GM23248 (cell line): ENCODE measurements at regions not wholly inside any gene's neighbourhood (a gene's known extent, or its start where the extent isn't known, plus 50 kb on each side); places are given as distances from the start of the nearest gene placed in this dataset.

ENCODE experiments used
- DNase-seq: peaks from one replicate; pipeline ENCODE4 v3.0.0-alpha.2; 2015
- H2AFZ ChIP-seq: fragments of 200-600 bp; sonication (generic); 2 replicates; pipeline ENCODE4 v1.6.1; 2016; ENCODE audit warnings: antibody characterized with exemption
- H3F3A ChIP-seq: fragments of 200-600 bp; sonication (generic); 2 replicates; pipeline ENCODE4 v1.6.1; 2016; ENCODE audit warnings: mild to moderate bottlenecking, antibody characterized with exemption, mixed run types; ENCODE audit not compliant: insufficient read depth
- H3K27ac ChIP-seq: fragments of 200-600 bp; sonication (generic); 2 replicates; pipeline ENCODE4 v1.5.1; 2016; ENCODE audit warnings: mild to moderate bottlenecking
- H3K27me3 ChIP-seq: fragments of 200-600 bp; sonication (generic); replicated peaks from 2 replicates; pipeline ENCODE4 v1.6.1; 2016; ENCODE audit warnings: mild to moderate bottlenecking; ENCODE audit not compliant: insufficient read depth
- H3K36me3 ChIP-seq: fragments of 200-600 bp; sonication (generic); 2 replicates; pipeline ENCODE4 v1.6.1; 2016; ENCODE audit warnings: low read depth, mild to moderate bottlenecking
- H3K4me1 ChIP-seq: fragments of 200-600 bp; sonication (generic); 2 replicates; pipeline ENCODE4 v1.6.1; 2016; ENCODE audit warnings: mild to moderate bottlenecking; ENCODE audit not compliant: insufficient read depth
- H3K4me2 ChIP-seq: fragments of 200-600 bp; sonication (generic); one replicate; pipeline ENCODE4 v1.6.1; 2016; ENCODE audit warnings: mild to moderate bottlenecking; ENCODE audit not compliant: unreplicated experiment
- H3K4me3 ChIP-seq: fragments of 200-600 bp; sonication (generic); 2 replicates; pipeline ENCODE4 v1.5.1; 2016; ENCODE audit warnings: mild to moderate bottlenecking
- H3K79me2 ChIP-seq: fragments of 200-600 bp; sonication (generic); 2 replicates; pipeline ENCODE4 v1.6.1; 2016; ENCODE audit warnings: mild to moderate bottlenecking; ENCODE audit not compliant: insufficient read depth
- H3K9ac ChIP-seq: fragments of 200-600 bp; sonication (generic); 2 replicates; pipeline ENCODE4 v1.6.1; 2016; ENCODE audit warnings: mild to moderate bottlenecking
- H3K9me2 ChIP-seq: fragments of 200-600 bp; sonication (generic); 2 replicates; pipeline ENCODE4 v1.6.1; 2016; ENCODE audit warnings: mixed run types, mild to moderate bottlenecking, moderate library complexity; ENCODE audit not compliant: insufficient read depth
- H3K9me3 ChIP-seq: fragments of 200-600 bp; sonication (generic); one replicate; pipeline ENCODE4 v1.6.1; 2017; ENCODE audit warnings: low read depth
- H4K20me1 ChIP-seq: fragments of 200-600 bp; sonication (generic); 2 replicates; pipeline ENCODE4 v1.6.0; 2016; ENCODE audit not compliant: insufficient read depth
- EZH2 ChIP-seq: fragments of 200-600 bp; sonication (generic); IDR thresholded peaks from 2 replicates; pipeline ENCODE4 v1.6.1; 2018; ENCODE audit warnings: antibody characterized with exemption, mild to moderate bottlenecking; ENCODE audit not compliant: insufficient read depth, poor library complexity, severe bottlenecking
- EZH2phosphoT487 ChIP-seq: fragments of 200-600 bp; sonication (generic); IDR thresholded peaks from 2 replicates; pipeline ENCODE4 v1.6.1; 2018; ENCODE audit warnings: antibody characterized with exemption, moderate library complexity, mild to moderate bottlenecking, low read depth; ENCODE audit not compliant: insufficient read depth
- WGBS, 2 experiments: methylation state at CpG; one replicate each; pipeline ENCODE4 v1.1.6; 2015 to 2017; ENCODE audit warnings: low lambda C conversion rate in 2 of 2, low coverage in 1 of 2; ENCODE audit errors: missing lambda C conversion rate in 2 of 2; 5-methylcytosine and 5-hydroxymethylcytosine counted together
- in situ Hi-C: fragments of 300-500 bp; cut with MboI; formaldehyde crosslinking; loops from 2 replicates; pipeline ENCODE4 v1.15.0; 2020

- Histone ChIP-seq H3K27me3 (no peaks in the 10 kb centered on the region), H3K36me3 (no peaks in the 10 kb centered on the region), H3K4me2 (no peak overlapping the region), H4K20me1 (no peaks in the 10 kb centered on the region), H3K9ac (no peak overlapping the region), H3K79me2 (no peaks in the 10 kb centered on the region), H3K9me2 (no peaks in the 10 kb centered on the region), H2AFZ (no peak overlapping the region), H3F3A (peaks cover 15% of the 10 kb centered on the region), H3K4me3 (no peak overlapping the region), H3K9me3 (no peaks in the 10 kb centered on the region), H3K4me1 (peaks cover 34% of the 10 kb centered on the region), H3K27ac (no peak overlapping the region)
- 96 to 98% methylated on average over 2 of the region's 2 CpGs for WGBS, 2 experiments
- in situ Hi-C loops = no loop called here
- DNase-seq = no peak
- TF ChIP-seq EZH2 = no peak
These were observed 432.6 kb downstream of the DTWD2 start for GRCh38 chr5:118555727-118556126.

DNA sequence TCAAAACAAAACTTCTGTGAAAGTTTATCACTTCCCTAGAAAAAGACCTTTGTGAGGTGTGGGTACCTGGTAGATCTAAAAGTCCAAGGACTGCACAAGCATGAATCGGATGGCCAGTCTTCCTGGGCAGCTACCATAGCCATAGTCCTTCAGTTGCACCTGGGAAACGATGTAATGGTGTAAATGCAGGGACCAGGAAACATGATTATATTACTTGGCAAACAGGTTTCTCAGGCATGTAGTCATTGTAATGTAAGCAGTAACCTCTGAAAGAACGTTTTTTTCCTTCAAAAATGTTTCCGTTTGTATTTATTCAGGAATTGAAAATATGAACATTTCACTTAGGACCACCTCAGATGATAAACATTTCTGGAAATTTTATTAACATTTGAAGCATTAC lies 433.4 kb downstream of the DTWD2 start:
- Histone ChIP-seq H2AFZ (no peak overlapping the region), H3K9me3 (no peaks in the 10 kb centered on the region), H3K27me3 (no peaks in the 10 kb centered on the region), H4K20me1 (no peaks in the 10 kb centered on the region), H3K4me2 (no peak overlapping the region), H3F3A (peaks cover 18% of the 10 kb centered on the region), H3K27ac (no peak overlapping the region), H3K4me1 (peaks cover 41% of the 10 kb centered on the region), H3K4me3 (no peak overlapping the region), H3K79me2 (no peaks in the 10 kb centered on the region), H3K9ac (no peak overlapping the region), H3K36me3 (no peaks in the 10 kb centered on the region), H3K9me2 (no peaks in the 10 kb centered on the region)
- in situ Hi-C loops = no loop called here
- DNase-seq = no peak
- TF ChIP-seq EZH2 = no peak
- no peak for TF ChIP-seq EZH2phosphoT487
- 92 to 94% methylated on average over 4 of the region's 4 CpGs for WGBS, 2 experiments

- TF ChIP-seq EZH2phosphoT487 (no peak), EZH2 (no peak)
- Histone ChIP-seq H3K36me3 (no peaks in the 10 kb centered on the region), H3K9ac (no peak overlapping the region), H3K27ac (peak overlapping the region; percentile 59), H3K4me1 (peaks cover 49% of the 10 kb centered on the region), H2AFZ (no peak overlapping the region), H3K9me3 (no peaks in the 10 kb centered on the region), H3K4me2 (peak overlapping the region; percentile 63), H3K9me2 (no peaks in the 10 kb centered on the region), H3K27me3 (no peaks in the 10 kb centered on the region), H3F3A (peaks cover 25% of the 10 kb centered on the region), H3K4me3 (0 out of 2 replicates have a peak overlapping the region, but pooled peaks have one; percentile 31), H4K20me1 (no peaks in the 10 kb centered on the region), H3K79me2 (no peaks in the 10 kb centered on the region)
- in situ Hi-C loops = no loop called here
- DNase-seq = no peak
- WGBS, 2 experiments = 93 to 98% methylated on average over 2 of the region's 2 CpGs
These were observed 434.1 kb downstream of the DTWD2 start for GRCh38 chr5:118554241-118554640.

DNA sequence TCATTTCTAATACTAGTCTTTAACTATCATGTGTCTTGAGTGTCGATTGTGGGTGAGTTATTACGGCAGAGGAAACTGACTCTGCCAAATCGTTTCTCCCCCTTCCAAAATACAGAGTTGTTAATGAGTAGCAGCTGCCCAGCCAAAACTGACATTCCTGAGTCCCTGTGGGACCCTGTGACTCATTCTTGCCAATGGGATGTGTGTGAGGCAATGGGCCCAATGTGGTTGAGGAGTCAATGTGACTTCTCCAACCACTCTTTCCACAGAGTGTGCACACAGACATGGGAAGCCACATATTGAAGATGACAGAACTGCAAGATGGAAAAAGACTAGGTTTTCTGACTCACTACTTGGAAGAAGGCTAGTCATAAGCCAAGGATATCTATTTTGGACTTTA lies 434.7 kb downstream of the DTWD2 start:
- peaks cover 31% of the 10 kb centered on the region for H3F3A ChIP-seq
- no peaks in the 10 kb centered on the region for H4K20me1 ChIP-seq
- H3K4me1 ChIP-seq = peaks cover 49% of the 10 kb centered on the region
- H3K9me3 ChIP-seq = no peaks in the 10 kb centered on the region
- H3K4me2 ChIP-seq = peak overlapping the region; percentile 63
- no peak overlapping the region for H2AFZ ChIP-seq
- peak overlapping the region; percentile 38 for H3K4me3 ChIP-seq
- in situ Hi-C loops = no loop called here
- peak; percentile 99 for DNase-seq
- H3K27ac ChIP-seq = peak overlapping the region; percentile 59
- no peak overlapping the region for H3K9ac ChIP-seq
- no peaks in the 10 kb centered on the region for H3K9me2 ChIP-seq
- H3K79me2 ChIP-seq = no peaks in the 10 kb centered on the region
- no peaks in the 10 kb centered on the region for H3K36me3 ChIP-seq
- no peaks in the 10 kb centered on the region for H3K27me3 ChIP-seq
- TF ChIP-seq EZH2 = no peak
- TF ChIP-seq EZH2phosphoT487 = peak; percentile 75; the same call in 1 of the 2 replicates
- WGBS, 2 experiments = 0% methylated on average over 3 of the region's 3 CpGs

DNA sequence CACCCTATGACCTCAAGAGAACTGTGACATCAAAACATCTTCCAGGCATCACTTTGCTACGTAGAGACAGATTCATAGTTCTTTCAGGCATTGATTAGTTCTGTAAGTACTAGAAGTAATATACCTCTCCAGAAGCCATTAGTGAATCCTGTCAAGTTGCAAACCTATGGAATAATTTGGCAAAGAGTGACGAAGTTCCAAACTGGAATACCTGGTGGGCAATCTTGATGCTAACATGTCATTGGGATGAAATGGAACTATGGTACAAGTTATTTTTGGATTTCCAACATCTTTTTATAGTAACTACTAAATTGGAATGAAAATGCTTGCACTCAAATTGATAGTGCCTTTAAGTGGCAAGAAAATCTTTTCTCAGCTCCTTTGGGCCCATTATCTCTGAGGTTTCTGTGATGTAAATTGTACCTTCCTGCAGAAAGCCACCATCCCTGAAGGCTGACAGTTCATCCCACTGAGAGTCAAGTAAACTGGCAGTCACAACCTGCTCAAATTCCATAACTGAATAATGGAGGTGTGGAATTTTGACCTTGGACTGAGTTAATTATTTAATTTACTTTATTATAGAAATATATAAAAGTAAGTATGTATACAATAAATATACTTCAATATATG lies 435.5 kb downstream of the DTWD2 start:
- DNase-seq = no peak
- peaks cover 39% of the 10 kb centered on the region for H3F3A ChIP-seq
- no peak overlapping the region for H3K4me2 ChIP-seq
- no peak overlapping the region for H3K9ac ChIP-seq
- in situ Hi-C loops = no loop called here
- peak overlapping the region; percentile 58; the same call in 1 of the 2 replicates for H3K27ac ChIP-seq
- 95 to 100% methylated on average over 2 of the region's 2 CpGs for WGBS, 2 experiments
- H2AFZ ChIP-seq = no peak overlapping the region
- no peaks in the 10 kb centered on the region for H3K27me3 ChIP-seq
- H3K4me3 ChIP-seq = no peak overlapping the region
- H3K9me3 ChIP-seq = no peaks in the 10 kb centered on the region
- no peak for TF ChIP-seq EZH2phosphoT487
- no peak for TF ChIP-seq EZH2
- H3K4me1 ChIP-seq = peaks cover 53% of the 10 kb centered on the region
- no peaks in the 10 kb centered on the region for H4K20me1 ChIP-seq
- no peaks in the 10 kb centered on the region for H3K9me2 ChIP-seq
- no peaks in the 10 kb centered on the region for H3K36me3 ChIP-seq
- H3K79me2 ChIP-seq = no peaks in the 10 kb centered on the region
